ENCODE measurements at regions not wholly inside any gene's neighbourhood (a gene's known extent, or its start where the extent isn't known, plus 50 kb on each side); places are given as distances from the start of the nearest gene placed in this dataset.
"Not testable (repeated sequence)": the region's sequence is repeated elsewhere in the genome, so short reads cannot be mapped to it uniquely, and the experiment has no call there.

GRCh38 chr2:193154076-193154475 is 959.3 kb upstream of the TMEFF2 start:
- DNase-seq (ENCODE audit: low read depth): no peak

DNA sequence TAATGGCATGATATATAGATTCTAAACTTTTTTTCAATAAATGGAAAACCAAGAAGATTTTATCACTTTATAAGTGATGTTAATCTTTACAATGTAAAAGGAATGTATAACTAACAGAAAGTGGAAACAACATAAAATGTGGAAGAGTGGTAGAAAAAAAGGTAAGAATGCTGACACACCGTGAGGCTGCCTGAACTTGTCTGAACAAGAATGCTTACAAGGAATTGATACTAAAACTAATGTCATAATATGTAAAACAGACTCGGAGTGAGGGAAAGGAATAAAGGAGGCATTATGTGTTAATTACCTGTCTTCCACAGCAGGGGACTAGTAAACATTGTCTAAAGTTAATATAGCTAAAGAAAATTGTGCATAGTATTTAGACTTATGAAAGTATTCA is 958.8 kb upstream of the TMEFF2 start:
- no peak for DNase-seq (ENCODE audit: low read depth)

DNA sequence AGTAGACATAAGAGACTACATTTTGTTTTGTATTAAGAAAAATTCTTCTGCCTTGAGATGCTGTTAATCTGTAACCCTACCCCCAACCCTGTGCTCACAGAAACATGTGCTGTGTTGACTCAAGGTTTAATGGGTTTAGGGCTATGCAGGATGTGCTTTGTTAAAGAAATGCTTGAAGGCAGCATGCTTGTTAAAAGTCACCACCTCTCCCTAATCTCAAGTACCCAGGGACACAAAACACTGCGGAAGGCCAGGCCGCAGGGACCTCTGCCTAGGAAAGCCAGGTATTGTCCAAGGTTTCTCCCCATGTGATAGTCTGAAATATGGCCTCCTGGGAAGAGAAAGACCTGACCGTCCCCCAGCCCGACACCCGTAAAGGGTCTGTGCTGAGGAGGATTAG is 947.7 kb upstream of the TMEFF2 start:
- DNase-seq (ENCODE audit: low read depth): not testable (repeated sequence)

GRCh38 chr2:193141998-193142397 is 947.3 kb upstream of the TMEFF2 start:
- no peak for DNase-seq (ENCODE audit: low read depth)

GRCh38 chr2:193140895-193141294 is 946.2 kb upstream of the TMEFF2 start:
- not testable (repeated sequence) for DNase-seq (ENCODE audit: low read depth)

GRCh38 chr2:193124815-193125214 is 930.1 kb upstream of the TMEFF2 start:
- no peak for DNase-seq (ENCODE audit: low read depth)

- DNase-seq (ENCODE audit: low read depth): no peak
These were observed 920.1 kb upstream of the TMEFF2 start for GRCh38 chr2:193114827-193115226.

DNA sequence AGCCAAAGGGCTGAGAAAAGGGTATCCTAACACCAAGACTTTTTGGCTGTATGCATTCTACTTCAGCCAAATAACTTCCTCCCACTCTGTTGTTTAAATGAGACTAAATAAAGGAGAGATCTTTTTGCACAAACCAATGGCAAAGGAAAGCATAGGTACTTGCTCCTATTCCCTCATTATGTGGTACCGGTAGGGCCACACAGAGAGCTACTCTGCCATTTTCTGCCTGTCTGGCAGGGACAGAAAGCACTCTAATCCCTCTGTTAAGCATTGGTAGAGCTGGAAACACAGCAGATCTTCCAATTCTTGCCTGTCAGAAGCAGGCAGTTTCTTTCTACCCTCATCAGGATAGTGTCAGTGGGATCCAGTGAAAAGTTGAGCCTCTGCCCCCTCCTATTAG is 918.3 kb upstream of the TMEFF2 start:
- DNase-seq (ENCODE audit: low read depth): no peak

- no peak for DNase-seq (ENCODE audit: low read depth)
These were observed 908.3 kb upstream of the TMEFF2 start for GRCh38 chr2:193103064-193103463.

DNA sequence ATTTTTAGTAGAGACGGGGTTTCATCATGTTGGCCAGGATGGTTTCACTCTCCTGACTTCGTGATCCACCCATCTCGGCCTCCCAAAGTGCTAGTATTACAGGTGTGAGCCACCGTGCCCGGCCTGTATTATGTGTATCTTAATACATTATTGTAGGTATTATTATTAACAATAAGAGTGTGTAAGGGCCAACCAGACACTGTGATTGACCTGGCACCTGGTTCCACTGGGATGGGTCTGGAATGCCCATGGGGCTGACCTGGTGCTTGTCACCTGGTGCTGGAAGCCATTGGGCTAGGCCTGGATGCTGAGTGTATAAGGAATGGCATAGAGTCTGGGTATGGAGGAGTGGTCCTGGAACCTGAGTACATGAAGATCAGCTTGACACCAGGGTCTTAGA is 906.9 kb upstream of the TMEFF2 start:
- DNase-seq (ENCODE audit: low read depth): no peak

DNA sequence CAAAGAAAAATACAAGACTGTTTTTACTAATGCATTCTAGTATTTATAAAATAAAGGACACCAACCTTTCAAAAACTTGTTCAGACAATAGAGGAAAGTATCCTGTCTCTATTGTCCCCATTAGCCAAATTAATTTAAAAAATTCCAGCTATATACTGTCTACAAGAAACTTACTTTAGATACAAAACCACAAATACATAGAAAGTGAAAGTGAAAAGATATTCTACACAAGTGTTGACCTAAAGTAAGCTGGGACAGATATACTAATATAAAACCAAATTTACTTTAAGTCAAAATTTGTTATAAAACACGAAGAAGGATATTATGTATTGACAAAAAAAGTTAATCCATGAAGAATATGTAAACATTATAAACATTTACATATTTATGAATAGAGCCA is 893.3 kb upstream of the TMEFF2 start:
- no peak for DNase-seq (ENCODE audit: low read depth)

DNA sequence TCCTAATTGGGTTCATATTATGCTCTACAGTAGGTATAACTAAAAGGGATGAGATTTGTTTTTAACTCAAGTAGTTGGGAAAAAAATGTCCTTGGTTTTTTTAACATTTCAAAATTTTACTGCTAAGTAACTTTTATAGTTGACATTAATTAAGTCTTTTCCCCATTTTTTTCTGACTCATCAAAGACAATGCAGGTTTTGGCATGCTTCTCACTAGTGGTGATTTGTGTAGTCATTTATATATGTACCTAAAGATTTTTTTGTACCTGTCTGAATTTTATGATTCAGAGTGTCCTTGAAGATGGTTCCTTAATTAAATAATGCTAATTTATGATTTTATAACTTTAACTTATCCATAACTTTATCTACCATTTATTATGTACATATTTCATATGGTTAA is 882.3 kb upstream of the TMEFF2 start:
- DNase-seq (ENCODE audit: low read depth): no peak

DNA sequence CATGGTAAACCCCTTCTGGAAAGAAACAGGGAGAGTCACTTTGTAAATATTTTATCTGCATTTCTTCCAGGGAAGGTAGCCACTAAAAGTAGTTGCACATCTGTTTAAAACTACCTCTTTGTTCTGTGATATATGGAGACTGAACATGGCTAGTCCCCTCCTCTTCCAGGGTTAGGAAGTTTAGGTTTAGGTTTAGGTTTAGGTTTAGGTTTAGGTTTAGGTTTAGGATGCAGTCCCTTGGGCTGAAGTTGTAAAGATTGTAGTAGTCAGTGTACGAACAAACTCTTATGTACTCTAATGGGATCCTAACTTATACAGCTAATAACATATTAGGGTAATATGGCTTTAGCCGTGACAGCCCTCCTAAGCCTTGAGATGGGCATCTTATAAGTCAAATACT is 880.2 kb upstream of the TMEFF2 start:
- DNase-seq (ENCODE audit: low read depth): no peak

DNA sequence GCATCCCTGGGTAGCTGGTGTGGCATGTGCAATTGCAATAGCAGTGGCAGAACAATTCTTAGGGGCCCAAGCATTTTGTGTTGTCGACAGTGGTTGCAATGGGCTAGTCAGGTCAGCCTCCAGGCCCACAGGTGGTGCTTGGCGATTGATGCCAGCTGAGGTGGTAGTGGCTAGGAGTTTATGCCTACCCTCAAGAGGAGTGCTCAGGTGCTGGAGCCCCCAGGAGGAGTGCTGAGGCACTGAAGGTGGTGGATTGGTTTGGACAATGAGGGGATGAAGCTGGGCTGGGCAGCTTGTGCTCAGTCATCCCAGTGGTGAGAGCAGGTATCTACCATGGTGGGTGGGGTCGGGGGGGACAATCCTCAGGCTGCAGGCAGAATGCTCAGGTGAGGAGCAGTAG is 877.9 kb upstream of the TMEFF2 start:
- no peak for DNase-seq (ENCODE audit: low read depth)

DNA sequence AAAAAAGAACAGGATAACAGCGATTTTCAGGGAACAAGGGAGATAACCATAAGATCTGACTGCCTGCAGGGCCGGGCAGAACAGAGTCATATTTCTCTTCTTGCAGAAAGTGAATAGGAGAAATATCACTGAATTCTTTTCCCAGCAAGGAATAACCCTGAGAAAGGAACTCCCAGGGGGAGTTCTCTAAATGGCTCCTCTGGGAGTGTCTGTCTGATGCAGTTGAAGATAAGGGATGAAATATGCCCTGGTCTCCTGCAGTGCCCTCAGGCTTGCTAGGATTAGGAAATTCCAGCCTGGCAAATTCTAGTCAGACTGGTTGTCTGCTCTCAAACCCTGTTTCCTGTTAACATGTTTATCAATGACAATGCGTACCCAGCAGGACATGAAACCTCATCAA is 830.8 kb upstream of the TMEFF2 start:
- DNase-seq (ENCODE audit: low read depth): not testable (repeated sequence)

DNA sequence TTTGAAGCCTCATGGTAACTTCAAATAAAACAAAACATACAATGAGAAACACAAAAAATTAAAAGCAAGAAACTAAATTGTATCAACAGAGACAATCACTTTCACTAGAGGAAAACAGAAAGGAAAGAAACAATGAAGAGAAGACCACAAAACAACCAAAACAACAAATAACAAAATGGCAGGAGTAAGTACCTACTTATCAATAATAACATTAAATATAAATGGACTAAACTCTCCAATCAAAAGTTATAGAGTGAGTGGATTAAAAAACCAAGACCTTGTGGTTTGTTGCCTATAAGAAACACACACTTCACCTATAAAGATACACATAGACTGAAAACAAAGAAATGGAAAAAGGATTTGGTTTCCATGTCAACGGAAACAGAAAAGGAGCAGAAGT is 830.1 kb upstream of the TMEFF2 start:
- no peak for DNase-seq (ENCODE audit: low read depth)

DNA sequence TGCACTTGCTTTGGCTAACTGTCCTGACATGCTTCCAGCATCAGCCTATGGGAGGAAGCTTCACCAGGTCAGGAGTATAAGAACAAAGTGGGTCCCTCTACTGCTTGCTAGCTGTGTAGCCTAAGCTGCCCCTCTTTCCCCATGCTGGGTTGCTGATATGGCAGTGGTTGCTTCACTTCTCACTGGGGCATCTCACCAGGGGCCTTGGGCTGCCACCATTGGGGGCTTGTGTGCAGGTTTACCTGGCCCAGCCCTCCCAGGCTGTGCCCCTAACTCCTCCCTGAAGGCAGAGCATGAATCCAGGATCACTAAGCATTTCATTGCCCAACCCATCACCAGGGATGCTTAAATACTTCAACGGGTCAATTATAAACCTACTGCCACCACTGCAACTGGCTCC is 817.1 kb upstream of the TMEFF2 start:
- DNase-seq (ENCODE audit: low read depth): no peak

- no peak for DNase-seq (ENCODE audit: low read depth)
These were observed 798.3 kb upstream of the TMEFF2 start for GRCh38 chr2:192993059-192993458.

GRCh38 chr2:192983173-192983572 is 788.4 kb upstream of the TMEFF2 start:
- no peak for DNase-seq (ENCODE audit: low read depth)

DNA sequence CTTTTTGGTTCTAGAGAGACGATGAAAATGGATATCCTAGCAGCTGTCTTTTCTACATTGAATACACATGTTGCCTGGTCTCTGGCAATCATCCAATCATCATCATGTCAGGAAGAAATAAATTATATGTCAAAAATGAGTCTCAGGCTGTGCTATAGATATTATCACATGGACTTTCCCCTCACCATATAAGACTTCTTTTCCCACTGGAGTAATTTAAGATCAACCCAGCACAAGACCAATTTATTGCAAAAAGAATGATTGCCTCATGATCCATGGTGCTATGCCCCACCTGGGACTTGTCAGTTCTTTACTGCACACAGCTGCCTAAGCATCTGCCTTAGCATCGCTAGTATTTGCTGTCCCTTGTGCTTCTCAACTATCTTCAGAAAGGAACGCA is 783.7 kb upstream of the TMEFF2 start:
- no peak for DNase-seq (ENCODE audit: low read depth)

- DNase-seq (ENCODE audit: low read depth): no peak
These were observed 777.2 kb upstream of the TMEFF2 start for GRCh38 chr2:192971981-192972380.

DNA sequence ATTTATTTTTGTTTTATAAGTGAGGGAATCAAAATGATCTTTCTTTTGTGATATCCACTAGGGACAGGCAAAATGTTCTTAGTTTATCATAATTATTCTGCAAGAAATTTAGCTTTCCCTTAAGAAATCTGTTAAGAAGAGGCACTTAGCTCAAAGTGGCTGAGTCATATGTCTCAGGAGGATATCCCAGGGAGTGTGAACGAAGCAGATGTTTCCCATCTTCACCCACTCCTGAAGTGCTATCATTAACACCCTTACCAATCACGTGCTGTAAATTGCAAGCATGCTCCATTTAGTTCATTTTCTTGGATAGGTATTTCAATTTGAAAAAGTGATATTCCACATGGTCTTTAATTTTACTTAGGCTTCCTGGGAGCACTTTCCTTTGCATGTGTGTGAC is 774.3 kb upstream of the TMEFF2 start:
- DNase-seq (ENCODE audit: low read depth): no peak

GRCh38 chr2:192960945-192961344 is 766.2 kb upstream of the TMEFF2 start:
- no peak for DNase-seq (ENCODE audit: low read depth)

DNA sequence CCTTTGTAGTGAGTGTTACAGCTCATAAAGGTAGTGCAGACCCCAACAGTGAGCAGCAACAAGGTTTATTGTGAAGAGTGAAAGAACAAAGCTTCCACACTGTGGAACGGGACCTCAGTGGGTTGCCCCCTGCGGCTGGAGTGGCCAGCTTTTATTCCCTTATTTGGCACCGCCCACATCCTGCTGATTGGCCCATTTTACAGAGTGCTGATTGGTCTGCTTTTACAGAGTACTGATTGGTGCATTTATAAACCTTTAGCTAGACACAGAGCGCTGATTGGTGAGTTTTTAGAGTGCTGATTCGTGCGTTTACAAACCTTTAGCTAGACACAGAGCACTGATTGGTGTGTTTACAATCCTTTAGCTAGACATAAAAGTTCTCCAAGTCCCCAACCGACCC is 763.9 kb upstream of the TMEFF2 start:
- not testable (repeated sequence) for DNase-seq (ENCODE audit: low read depth)

DNA sequence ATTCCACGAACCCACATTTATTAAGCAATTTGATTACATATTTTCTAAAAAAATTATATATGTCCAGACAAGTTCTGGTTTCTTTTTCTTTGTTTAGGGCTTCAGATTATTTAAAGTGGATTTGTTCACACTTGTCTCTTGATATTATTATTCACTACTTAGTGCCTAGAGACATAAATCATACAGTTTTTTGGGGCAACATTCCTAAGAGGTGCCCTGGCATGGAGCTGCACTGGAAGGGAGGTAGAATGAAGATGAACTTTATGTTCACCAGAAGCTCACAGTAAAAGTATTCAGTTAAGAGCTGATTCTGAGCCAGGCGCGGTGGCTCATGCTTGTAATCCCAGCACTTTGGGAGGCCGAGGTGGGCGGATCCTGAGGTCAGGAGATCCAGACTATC is 762.7 kb upstream of the TMEFF2 start:
- no peak for DNase-seq (ENCODE audit: low read depth)

Data from stimulated activated CD8-positive, alpha-beta memory T cell treated with anti-CD3 and anti-CD28 coated beads, Interleukin-4, amount 100 ng/mL, for 24 hours (primary cell).